H1 (cell line): ENCODE measurements at regions not wholly inside any gene's neighbourhood (a gene's known extent, or its start where the extent isn't known, plus 50 kb on each side); places are given as distances from the start of the nearest gene placed in this dataset.

Source experiments
- JUND ChIP-seq: IDR thresholded peaks from 2 replicates; pipeline ENCODE4 v1.6.1; 2011; ENCODE audit warnings: mild to moderate bottlenecking, improper control_type of control experiment, low read length
- KDM1A ChIP-seq: fragments of 200-600, 300-600 bp; sonication (generic); IDR thresholded peaks from 2 replicates; pipeline ENCODE4 v1.7.1; 2016; ENCODE audit warnings: mild to moderate bottlenecking, low read length, borderline replicate concordance
- TF ChIP-seq, protein P1 (sequence below): IDR thresholded peaks from 2 replicates; pipeline ENCODE4 v1.6.1; 2012; ENCODE audit warnings: inconsistent platforms

- TF ChIP-seq KDM1A (no peak), JUND (no peak)
- TF ChIP-seq, protein P1, sequence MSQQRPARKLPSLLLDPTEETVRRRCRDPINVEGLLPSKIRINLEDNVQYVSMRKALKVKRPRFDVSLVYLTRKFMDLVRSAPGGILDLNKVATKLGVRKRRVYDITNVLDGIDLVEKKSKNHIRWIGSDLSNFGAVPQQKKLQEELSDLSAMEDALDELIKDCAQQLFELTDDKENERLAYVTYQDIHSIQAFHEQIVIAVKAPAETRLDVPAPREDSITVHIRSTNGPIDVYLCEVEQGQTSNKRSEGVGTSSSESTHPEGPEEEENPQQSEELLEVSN: no peak
Observed at GRCh38 chr3:176286476-176287085, 910.7 kb downstream of the TBL1XR1 start.
